ENCODE measurements at regions not wholly inside any gene's neighbourhood (a gene's known extent, or its start where the extent isn't known, plus 50 kb on each side); places are given as distances from the start of the nearest gene placed in this dataset.

- TF ChIP-seq ZNF462 (CRISPR knock-in tag; IDR thresholded peaks at IDR 0.05): no peak
- Histone ChIP-seq H3K27ac (ENCODE audit: low read depth) (no peak overlapping the region), H2AFZ (peak overlapping the region; percentile 25; the same call in 1 of the 2 replicates), H3F3A (replicated peaks; ENCODE audit: low read depth) (no peaks in the 10 kb centered on the region), H3K4me2 (no peak overlapping the region), H4K20me1 (replicated peaks; ENCODE audit: insufficient read depth) (no peaks in the 10 kb centered on the region), H3K79me2 (replicated peaks; ENCODE audit: insufficient read depth) (no peaks in the 10 kb centered on the region), H3K4me3 (no peak overlapping the region), H3K4me1 (ENCODE audit: insufficient read depth) (peaks cover 18% of the 10 kb centered on the region), H3K9me2 (ENCODE audit: insufficient read depth) (no peaks in the 10 kb centered on the region), H3K36me3 (ENCODE audit: insufficient read depth) (no peaks in the 10 kb centered on the region; the same call in 1 of the 2 replicates), H3K27me3 (ENCODE audit: insufficient read depth) (no peaks in the 10 kb centered on the region)
- H3K4me3 Mint-ChIP-seq: no peak overlapping the region
- ATAC-seq: no peak
- H3K4me1 Mint-ChIP-seq: peaks cover 22% of the 10 kb centered on the region
- 0 out of 3 replicates have a peak, but pooled peaks cover 5% of the 10 kb centered on the region for H3K36me3 Mint-ChIP-seq (ENCODE audit: low read depth)
- peaks cover 4% of the 10 kb centered on the region; the same call in 2 of the 3 replicates for H3K9me3 Mint-ChIP-seq
- peaks cover 9% of the 10 kb centered on the region for H3K27me3 Mint-ChIP-seq (ENCODE audit: insufficient read depth, low read depth, poor library complexity)
- H3K27ac Mint-ChIP-seq: no peak overlapping the region
- no peak for DNase-seq (ENCODE audit: low spot score)
Observed at GRCh38 chr5:17373406-17373805, 124.6 kb upstream of the TAF11L2 start.

DNA sequence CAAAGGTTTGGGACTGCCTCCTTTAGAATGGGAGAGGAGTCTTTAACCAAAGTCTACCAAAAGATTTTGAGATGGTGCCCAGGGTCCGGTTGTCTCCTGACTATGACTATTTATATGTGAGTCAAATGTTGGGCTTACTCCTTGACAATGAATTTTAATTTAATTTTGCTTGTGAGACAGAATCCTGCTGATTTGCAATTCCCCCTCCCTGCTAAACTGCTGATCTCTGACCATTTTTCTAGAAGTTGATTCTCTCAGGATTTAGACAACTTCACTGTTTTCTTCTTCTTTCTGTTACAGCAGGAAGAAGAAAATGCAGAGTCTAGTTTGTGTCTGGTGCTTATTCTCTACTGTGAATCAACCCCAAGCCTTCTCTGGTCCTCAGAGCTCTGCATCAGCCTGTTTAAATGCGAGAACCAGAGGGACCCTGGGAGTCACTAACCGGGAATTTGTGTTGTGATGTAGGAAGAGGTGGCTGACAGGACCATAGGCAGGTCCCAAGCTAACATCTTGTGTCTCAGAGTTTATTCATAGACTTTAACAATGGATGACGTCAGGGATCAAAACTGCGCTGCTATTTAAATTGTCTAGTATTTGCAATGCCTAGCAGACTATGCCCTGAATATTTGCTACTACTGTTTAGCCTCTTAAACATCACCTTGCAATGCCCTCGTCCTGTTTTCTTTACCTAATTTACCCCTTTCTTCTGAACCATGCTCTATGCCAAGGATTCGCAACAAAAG, 124.0 kb upstream of the TAF11L2 start:
- no peaks in the 10 kb centered on the region for H3F3A ChIP-seq (replicated peaks; ENCODE audit: low read depth)
- no peaks in the 10 kb centered on the region for H4K20me1 ChIP-seq (replicated peaks; ENCODE audit: insufficient read depth)
- H3K27me3 ChIP-seq (ENCODE audit: insufficient read depth): no peaks in the 10 kb centered on the region
- H3K36me3 Mint-ChIP-seq (ENCODE audit: low read depth): 0 out of 3 replicates have a peak, but pooled peaks cover 5% of the 10 kb centered on the region
- peaks cover 22% of the 10 kb centered on the region for H3K4me1 Mint-ChIP-seq
- no peaks in the 10 kb centered on the region for H3K79me2 ChIP-seq (replicated peaks; ENCODE audit: insufficient read depth)
- DNase-seq (ENCODE audit: low spot score) (no peak), ATAC-seq (peak; percentile 31; the same call in 1 of the 3 replicates)
- H3K27me3 Mint-ChIP-seq (ENCODE audit: insufficient read depth, low read depth, poor library complexity): peaks cover 9% of the 10 kb centered on the region
- no peak overlapping the region for H3K4me3 ChIP-seq
- H3K4me2 ChIP-seq: no peak overlapping the region
- H3K4me1 ChIP-seq (ENCODE audit: insufficient read depth): peaks cover 18% of the 10 kb centered on the region
- no peak overlapping the region for H3K4me3 Mint-ChIP-seq
- peaks cover 4% of the 10 kb centered on the region; the same call in 2 of the 3 replicates for H3K9me3 Mint-ChIP-seq
- H3K36me3 ChIP-seq (ENCODE audit: insufficient read depth): no peaks in the 10 kb centered on the region; the same call in 1 of the 2 replicates
- H3K9me2 ChIP-seq (ENCODE audit: insufficient read depth): no peaks in the 10 kb centered on the region
- H2AFZ ChIP-seq: peak overlapping the region; percentile 25; the same call in 1 of the 2 replicates
- no peak overlapping the region for H3K27ac ChIP-seq (ENCODE audit: low read depth)
- peak overlapping the region; percentile 24; the same call in 1 of the 2 replicates for H3K27ac Mint-ChIP-seq
- TF ChIP-seq POLR2AphosphoS5 (IDR thresholded peaks at IDR 0.05; ENCODE audit: low read depth) (no peak), ZNF331 (CRISPR knock-in tag; IDR thresholded peaks at IDR 0.05; ENCODE audit: low read depth) (no peak), JUNB (IDR thresholded peaks at IDR 0.05; ENCODE audit: unreplicated experiment) (no peak), STAT1 (IDR thresholded peaks at IDR 0.05; ENCODE audit: unreplicated experiment) (no peak), EZH2phosphoT487 (IDR thresholded peaks at IDR 0.05; ENCODE audit: unreplicated experiment) (no peak), ZNF114 (CRISPR knock-in tag; IDR thresholded peaks at IDR 0.05) (no peak), NANOG (IDR thresholded peaks at IDR 0.05; ENCODE audit: borderline replicate concordance) (no peak), REST (IDR thresholded peaks at IDR 0.05; ENCODE audit: unreplicated experiment) (no peak), EZH2 (IDR thresholded peaks at IDR 0.05; ENCODE audit: low read depth, unreplicated experiment) (no peak), ETS1 (IDR thresholded peaks at IDR 0.05) (no peak)

Data from GM23338 (cell line).